PFSK-1 (cell line): ENCODE measurements at regions not wholly inside any gene's neighbourhood (a gene's known extent, or its start where the extent isn't known, plus 50 kb on each side); places are given as distances from the start of the nearest gene placed in this dataset.

ENCODE experiments used
- FOXP2 ChIP-seq: optimal IDR thresholded peaks from 2 replicates; pipeline ENCODE3; 2011; ENCODE audit warnings: borderline replicate concordance, control low read depth, inconsistent platforms; ENCODE audit not compliant: insufficient read depth; ENCODE audit errors: extremely low read length, extremely low read depth
- POLR2AphosphoS5 ChIP-seq: IDR thresholded peaks from 2 replicates; pipeline ENCODE4 v1.6.1; 2012; ENCODE audit warnings: low read depth, mild to moderate bottlenecking, control low read depth, low read length, moderate library complexity
- SIN3A ChIP-seq: IDR thresholded peaks from 2 replicates; pipeline ENCODE4 v1.6.1; 2012; ENCODE audit warnings: mild to moderate bottlenecking, low read length, moderate library complexity, borderline replicate concordance; ENCODE audit not compliant: insufficient read depth
- TAF1 ChIP-seq: IDR thresholded peaks from 2 replicates; pipeline ENCODE4 v1.6.1; 2012; ENCODE audit warnings: low read length, control low read depth, borderline replicate concordance; ENCODE audit not compliant: insufficient read depth
- TF ChIP-seq, protein P1 (sequence below), 2 experiments: IDR thresholded peaks; 2 replicates each; pipeline versions ENCODE4 v1.6.1 to v1.8.0; 2011 to 2012; ENCODE audit warnings: low read depth in 2 of 2, low read length in 2 of 2, control low read depth in 1 of 2, inconsistent platforms in 1 of 2, mild to moderate bottlenecking in 1 of 2, moderate library complexity in 1 of 2; ENCODE audit not compliant: insufficient read depth in 1 of 2

- TF ChIP-seq POLR2AphosphoS5, result no peak
- no peak for TF ChIP-seq SIN3A
- no peak for TF ChIP-seq TAF1
- TF ChIP-seq, protein P1, sequence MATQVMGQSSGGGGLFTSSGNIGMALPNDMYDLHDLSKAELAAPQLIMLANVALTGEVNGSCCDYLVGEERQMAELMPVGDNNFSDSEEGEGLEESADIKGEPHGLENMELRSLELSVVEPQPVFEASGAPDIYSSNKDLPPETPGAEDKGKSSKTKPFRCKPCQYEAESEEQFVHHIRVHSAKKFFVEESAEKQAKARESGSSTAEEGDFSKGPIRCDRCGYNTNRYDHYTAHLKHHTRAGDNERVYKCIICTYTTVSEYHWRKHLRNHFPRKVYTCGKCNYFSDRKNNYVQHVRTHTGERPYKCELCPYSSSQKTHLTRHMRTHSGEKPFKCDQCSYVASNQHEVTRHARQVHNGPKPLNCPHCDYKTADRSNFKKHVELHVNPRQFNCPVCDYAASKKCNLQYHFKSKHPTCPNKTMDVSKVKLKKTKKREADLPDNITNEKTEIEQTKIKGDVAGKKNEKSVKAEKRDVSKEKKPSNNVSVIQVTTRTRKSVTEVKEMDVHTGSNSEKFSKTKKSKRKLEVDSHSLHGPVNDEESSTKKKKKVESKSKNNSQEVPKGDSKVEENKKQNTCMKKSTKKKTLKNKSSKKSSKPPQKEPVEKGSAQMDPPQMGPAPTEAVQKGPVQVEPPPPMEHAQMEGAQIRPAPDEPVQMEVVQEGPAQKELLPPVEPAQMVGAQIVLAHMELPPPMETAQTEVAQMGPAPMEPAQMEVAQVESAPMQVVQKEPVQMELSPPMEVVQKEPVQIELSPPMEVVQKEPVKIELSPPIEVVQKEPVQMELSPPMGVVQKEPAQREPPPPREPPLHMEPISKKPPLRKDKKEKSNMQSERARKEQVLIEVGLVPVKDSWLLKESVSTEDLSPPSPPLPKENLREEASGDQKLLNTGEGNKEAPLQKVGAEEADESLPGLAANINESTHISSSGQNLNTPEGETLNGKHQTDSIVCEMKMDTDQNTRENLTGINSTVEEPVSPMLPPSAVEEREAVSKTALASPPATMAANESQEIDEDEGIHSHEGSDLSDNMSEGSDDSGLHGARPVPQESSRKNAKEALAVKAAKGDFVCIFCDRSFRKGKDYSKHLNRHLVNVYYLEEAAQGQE (IDR thresholded peaks at IDR 0.05; ENCODE audit: insufficient read depth in 1 of 2, low read depth in 2 of 2, low read length in 2 of 2), result no peak
- no peak for TF ChIP-seq FOXP2
These were observed 195.6 kb upstream of the CNR1 start for GRCh38 chr6:88361754-88362153.

- no peak for TF ChIP-seq SIN3A
- TF ChIP-seq TAF1, result no peak
- no peak for TF ChIP-seq FOXP2
- TF ChIP-seq, protein P1 (IDR thresholded peaks at IDR 0.05; ENCODE audit: insufficient read depth in 1 of 2, low read depth in 2 of 2, low read length in 2 of 2), result no peak
- no peak for TF ChIP-seq POLR2AphosphoS5
These were observed 195.2 kb upstream of the CNR1 start for GRCh38 chr6:88361298-88361697.

DNA sequence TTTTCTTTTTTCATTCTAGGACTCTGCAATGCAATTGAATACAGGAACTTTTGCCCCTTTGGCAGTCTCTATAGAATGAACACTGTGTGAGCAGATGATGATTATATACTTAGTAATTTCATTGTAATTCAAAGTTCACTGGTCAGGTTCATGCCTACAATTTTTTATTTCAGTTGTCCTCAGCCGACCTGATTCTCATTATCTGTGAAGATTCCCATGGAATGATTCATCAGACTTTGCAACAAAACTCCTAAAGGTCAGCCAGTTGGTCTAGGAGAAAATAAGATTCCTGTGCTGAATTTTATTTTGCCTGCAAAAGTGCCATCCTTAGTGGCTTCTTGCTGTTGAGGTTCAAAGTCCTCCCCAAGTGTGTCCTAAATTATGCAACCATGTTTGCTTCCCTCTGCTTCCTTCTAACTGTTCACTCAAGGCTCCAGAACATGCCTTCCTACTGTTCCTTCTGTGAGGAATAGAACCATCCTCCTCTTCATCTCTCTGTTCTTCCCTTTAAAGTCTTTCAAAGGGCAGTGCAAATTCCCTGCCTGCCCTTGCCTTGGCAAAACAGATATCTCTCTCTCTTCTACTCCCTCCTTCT lies 194.2 kb upstream of the CNR1 start:
- no peak for TF ChIP-seq SIN3A
- no peak for TF ChIP-seq TAF1
- TF ChIP-seq, protein P1 (IDR thresholded peaks at IDR 0.05; ENCODE audit: insufficient read depth in 1 of 2, low read depth in 2 of 2, low read length in 2 of 2), result no peak
- TF ChIP-seq FOXP2, result no peak
- no peak for TF ChIP-seq POLR2AphosphoS5

DNA sequence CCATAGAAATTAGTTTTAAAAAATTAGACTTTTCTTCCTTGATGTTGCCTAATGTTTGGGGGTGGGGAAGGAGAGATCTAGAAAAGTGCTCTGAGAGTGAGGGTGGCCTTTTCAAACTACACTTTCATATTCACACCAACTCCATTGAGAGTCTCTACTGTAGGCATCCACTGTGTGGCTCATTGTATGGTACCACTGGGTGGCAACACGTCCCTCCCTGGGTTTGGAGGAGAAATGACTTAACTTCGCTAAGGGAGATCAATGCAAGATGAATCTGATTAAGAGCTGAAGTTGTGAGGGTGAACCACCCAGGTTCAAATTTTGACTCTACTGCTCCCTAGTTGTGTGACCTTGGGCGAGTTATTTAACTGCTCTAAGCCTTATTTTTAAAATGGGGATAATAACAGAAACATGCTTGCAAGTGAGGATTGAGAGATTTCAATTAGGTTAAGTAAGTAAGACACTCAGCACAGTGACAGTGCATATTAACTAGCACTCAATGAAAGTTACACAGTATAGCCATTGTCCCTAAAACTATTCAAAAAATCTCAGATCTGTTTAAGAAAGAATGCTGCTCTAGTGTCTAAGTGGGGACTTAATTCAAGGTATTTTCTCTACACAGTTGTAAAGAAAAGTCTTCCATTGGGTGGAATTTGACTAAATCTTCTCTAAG lies 193.5 kb upstream of the CNR1 start:
- no peak for TF ChIP-seq FOXP2
- no peak for TF ChIP-seq TAF1
- TF ChIP-seq, protein P1 (IDR thresholded peaks at IDR 0.05; ENCODE audit: insufficient read depth in 1 of 2, low read depth in 2 of 2, low read length in 2 of 2), result no peak
- no peak for TF ChIP-seq POLR2AphosphoS5
- TF ChIP-seq SIN3A, result no peak
